ENCODE measurements at regions not wholly inside any gene's neighbourhood (a gene's known extent, or its start where the extent isn't known, plus 50 kb on each side); places are given as distances from the start of the nearest gene placed in this dataset.
A peak's percentile ranks its signal among the peaks of the same experiment; 100 is the strongest.

GRCh38 chr10:120960725-120961124, 109.6 kb downstream of the WDR11 start:
- no peak for DNase-seq

- no peak for DNase-seq
Observed at GRCh38 chr10:120961795-120962755, 110.9 kb downstream of the WDR11 start.

GRCh38 chr10:120962756-120963593, 111.8 kb downstream of the WDR11 start:
- DNase-seq, result no peak

GRCh38 chr10:120963594-120964220, 112.5 kb downstream of the WDR11 start:
- DNase-seq, result no peak

GRCh38 chr10:120966657-120967045, 115.5 kb downstream of the WDR11 start:
- no peak for DNase-seq

GRCh38 chr10:120969219-120969645, 118.1 kb downstream of the WDR11 start:
- DNase-seq, result peak; percentile 52

GRCh38 chr10:120970595-120971529, 119.7 kb downstream of the WDR11 start:
- no peak for DNase-seq

- DNase-seq, result no peak
Observed at GRCh38 chr10:120971671-120972070, 120.5 kb downstream of the WDR11 start.

- DNase-seq, result no peak
Observed at GRCh38 chr10:120972259-120972658, 121.1 kb downstream of the WDR11 start.

GRCh38 chr10:120975072-120975867, 124.1 kb downstream of the WDR11 start:
- no peak for DNase-seq

- no peak for DNase-seq
Observed at GRCh38 chr10:120975868-120976225, 124.7 kb downstream of the WDR11 start.

GRCh38 chr10:120977897-120978296, 126.7 kb downstream of the WDR11 start:
- DNase-seq, result no peak

- no peak for DNase-seq
Observed at GRCh38 chr10:120978589-120979252, 127.6 kb downstream of the WDR11 start.

- no peak for DNase-seq
Observed at GRCh38 chr10:120979435-120980278, 128.5 kb downstream of the WDR11 start.

- no peak for DNase-seq
Observed at GRCh38 chr10:120980279-120981255, 129.4 kb downstream of the WDR11 start.

GRCh38 chr10:120981601-120982391, 130.6 kb downstream of the WDR11 start:
- DNase-seq, result no peak

- no peak for DNase-seq
Observed at GRCh38 chr10:120982507-120982906, 131.3 kb downstream of the WDR11 start.

GRCh38 chr10:120983721-120984120, 132.6 kb downstream of the WDR11 start:
- no peak for DNase-seq

Measured in OCI-M1 (cell line).